Neural progenitor cell (in vitro differentiated cells): ENCODE measurements at regions not wholly inside any gene's neighbourhood (a gene's known extent, or its start where the extent isn't known, plus 50 kb on each side); places are given as distances from the start of the nearest gene placed in this dataset.

Source experiments
- CTCF ChIP-seq: fragments of 200-600 bp; sonication (generic); IDR thresholded peaks from 2 replicates; pipeline ENCODE4 v1.5.1; 2017; ENCODE audit warnings: antibody characterized with exemption, mild to moderate bottlenecking
- EZH2 ChIP-seq: fragments of 200-600 bp; sonication (generic); IDR thresholded peaks from 2 replicates; pipeline ENCODE4 v1.6.1; 2017; ENCODE audit warnings: antibody characterized with exemption, mild to moderate bottlenecking, moderate library complexity

DNA sequence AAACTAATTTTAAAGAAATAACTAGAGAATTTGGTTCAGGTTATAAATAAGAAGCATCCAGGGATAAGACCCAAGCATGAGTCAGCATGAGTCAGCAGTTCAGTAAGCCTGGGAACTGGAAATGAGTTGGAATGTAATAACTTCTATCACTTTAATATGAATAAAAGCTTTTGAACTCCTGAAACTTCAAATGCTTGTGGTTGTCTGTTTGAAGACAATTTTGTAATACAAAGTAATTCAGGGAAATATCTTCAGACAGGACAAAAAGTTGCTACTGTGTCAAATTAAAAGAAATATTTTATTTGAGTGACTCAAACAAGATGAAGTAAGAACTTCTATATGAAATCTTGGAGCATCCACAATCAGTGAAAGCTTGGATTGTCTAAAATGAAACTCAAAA lies 331.2 kb upstream of the DAB2 start:
- TF ChIP-seq CTCF (no peak), EZH2 (no peak)
